Right lobe of liver (tissue), 4 donors: ENCODE measurements at regions not wholly inside any gene's neighbourhood (a gene's known extent, or its start where the extent isn't known, plus 50 kb on each side); places are given as distances from the start of the nearest gene placed in this dataset.

Source experiments
- CTCF ChIP-seq, 4 donors: fragments of 200-600 bp in 3 of 4; fragments of 450-650 bp in 1 of 4; IDR thresholded peaks; one replicate each; pipeline versions ENCODE4 v1.5.1 to v1.8.0; 2016 to 2022; ENCODE audit warnings: antibody characterized with exemption in 4 of 4, mild to moderate bottlenecking in 2 of 4
- POLR2A ChIP-seq: fragments of 450-650 bp; IDR thresholded peaks from one replicate; pipeline ENCODE4 v1.6.1; 2017; ENCODE audit warnings: antibody characterized with exemption, mild to moderate bottlenecking
- donor health status: DM: no; HTN: no; CAD: no.
- donor health status: DM: no; HTN: no; CAD: no.
- donor health status: DM: no; HTN: yes; CAD: no.

GRCh38 chr7:77476871-77477270 is 60.2 kb upstream of the PTPN12 start:
- TF ChIP-seq CTCF (IDR thresholded peaks at IDR 0.05) (no peak), POLR2A (no peak)
